ENCODE measurements at regions not wholly inside any gene's neighbourhood (a gene's known extent, or its start where the extent isn't known, plus 50 kb on each side); places are given as distances from the start of the nearest gene placed in this dataset.

DNA sequence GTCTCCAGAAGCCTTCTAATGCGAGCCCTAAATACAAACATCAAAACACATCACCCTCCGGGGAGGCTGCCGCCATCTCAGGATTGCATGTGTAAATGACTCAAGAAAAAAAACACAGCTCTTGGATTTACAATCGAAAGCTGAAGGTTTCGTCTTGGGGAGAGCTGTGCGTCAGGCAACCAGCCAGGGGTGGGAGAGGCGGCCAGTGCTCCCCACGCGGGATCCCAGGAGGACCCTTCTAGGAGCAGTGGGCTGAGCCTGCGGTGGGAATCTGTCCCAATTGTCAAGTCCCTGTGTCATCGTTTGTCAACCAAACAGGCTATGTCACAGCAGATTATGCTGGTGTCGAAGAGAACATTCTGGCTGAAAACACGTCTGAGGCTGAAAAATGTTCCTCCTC, 209.7 kb downstream of the ABCC12 start:
- H3K9me3 ChIP-seq, result no peaks in the 10 kb centered on the region
- H3K36me3 ChIP-seq, result no peaks in the 10 kb centered on the region
- WGBS, 2 donors, result 78 to 81% methylated on average over 6 to 12 of the region's 13 CpGs
- no peak for DNase-seq
- intact Hi-C loops (cut with DNase I), result no loop called here
- no peak overlapping the region for H3K27ac ChIP-seq
- no peak overlapping the region for H3K4me3 ChIP-seq
- TF ChIP-seq POLR2A (IDR thresholded peaks at IDR 0.05), result no peak
- TF ChIP-seq, protein P1, sequence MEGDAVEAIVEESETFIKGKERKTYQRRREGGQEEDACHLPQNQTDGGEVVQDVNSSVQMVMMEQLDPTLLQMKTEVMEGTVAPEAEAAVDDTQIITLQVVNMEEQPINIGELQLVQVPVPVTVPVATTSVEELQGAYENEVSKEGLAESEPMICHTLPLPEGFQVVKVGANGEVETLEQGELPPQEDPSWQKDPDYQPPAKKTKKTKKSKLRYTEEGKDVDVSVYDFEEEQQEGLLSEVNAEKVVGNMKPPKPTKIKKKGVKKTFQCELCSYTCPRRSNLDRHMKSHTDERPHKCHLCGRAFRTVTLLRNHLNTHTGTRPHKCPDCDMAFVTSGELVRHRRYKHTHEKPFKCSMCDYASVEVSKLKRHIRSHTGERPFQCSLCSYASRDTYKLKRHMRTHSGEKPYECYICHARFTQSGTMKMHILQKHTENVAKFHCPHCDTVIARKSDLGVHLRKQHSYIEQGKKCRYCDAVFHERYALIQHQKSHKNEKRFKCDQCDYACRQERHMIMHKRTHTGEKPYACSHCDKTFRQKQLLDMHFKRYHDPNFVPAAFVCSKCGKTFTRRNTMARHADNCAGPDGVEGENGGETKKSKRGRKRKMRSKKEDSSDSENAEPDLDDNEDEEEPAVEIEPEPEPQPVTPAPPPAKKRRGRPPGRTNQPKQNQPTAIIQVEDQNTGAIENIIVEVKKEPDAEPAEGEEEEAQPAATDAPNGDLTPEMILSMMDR (IDR thresholded peaks at IDR 0.05), result no peak
- H3K4me1 ChIP-seq, result no peaks in the 10 kb centered on the region
- H3K27me3 ChIP-seq, result no peaks in the 10 kb centered on the region

DNA sequence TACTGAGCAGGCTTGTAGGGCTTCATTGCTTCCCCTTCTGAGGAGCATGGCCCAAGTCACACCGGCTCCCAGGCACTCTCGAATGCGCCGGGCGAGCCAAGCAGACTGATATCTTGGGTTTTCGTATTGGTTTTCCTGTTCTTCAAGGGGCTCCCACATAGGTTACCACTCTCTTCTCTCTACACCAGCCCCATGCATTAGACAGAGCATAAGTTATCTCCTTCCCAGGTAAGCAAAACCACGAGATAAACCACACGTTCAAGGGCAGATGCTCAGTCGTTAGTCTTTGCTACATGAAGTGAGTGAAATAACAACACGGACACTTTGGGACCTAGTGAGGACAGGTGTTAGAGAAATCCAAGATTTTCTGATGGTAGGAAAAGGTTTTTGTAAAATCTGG, 211.2 kb downstream of the ABCC12 start:
- intact Hi-C loops (cut with DNase I), result no loop called here
- TF ChIP-seq POLR2A (IDR thresholded peaks at IDR 0.05), result no peak
- TF ChIP-seq, protein P1 (IDR thresholded peaks at IDR 0.05), result no peak
- no peaks in the 10 kb centered on the region for H3K4me1 ChIP-seq
- no peaks in the 10 kb centered on the region for H3K27me3 ChIP-seq
- H3K4me3 ChIP-seq, result no peak overlapping the region
- H3K9me3 ChIP-seq, result no peaks in the 10 kb centered on the region
- no peaks in the 10 kb centered on the region for H3K36me3 ChIP-seq
- 75 to 78% methylated on average over 9 to 10 of the region's 10 CpGs for WGBS, 2 donors
- H3K27ac ChIP-seq, result no peak overlapping the region
- DNase-seq, result no peak

DNA sequence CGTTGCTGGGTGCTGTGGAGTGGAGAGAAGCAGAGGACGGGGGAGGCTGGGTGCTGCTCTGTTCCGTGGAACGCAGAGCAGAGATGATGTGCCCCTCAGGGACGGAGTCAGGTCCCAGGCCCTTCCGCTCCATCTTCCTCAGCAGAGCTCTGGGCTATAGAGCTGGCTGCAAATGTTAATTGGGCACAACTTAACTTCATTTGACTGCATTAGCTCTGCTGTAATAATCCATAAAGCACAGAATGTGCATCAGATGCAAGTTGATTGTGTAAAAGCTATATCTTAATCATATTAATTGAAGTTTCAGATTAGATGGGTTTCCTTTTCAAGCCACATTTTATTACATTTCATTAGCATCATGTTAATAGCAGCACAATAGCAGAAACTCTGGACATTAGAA, 212.6 kb downstream of the ABCC12 start:
- Histone ChIP-seq H3K4me1 (no peaks in the 10 kb centered on the region), H3K36me3 (no peaks in the 10 kb centered on the region), H3K4me3 (no peak overlapping the region), H3K27me3 (no peaks in the 10 kb centered on the region), H3K27ac (no peak overlapping the region), H3K9me3 (no peaks in the 10 kb centered on the region)
- no peak for DNase-seq
- WGBS, 2 donors, result 69 to 74% methylated on average over 3 to 6 of the region's 6 CpGs
- TF ChIP-seq, protein P1 (IDR thresholded peaks at IDR 0.05), result no peak
- TF ChIP-seq POLR2A (IDR thresholded peaks at IDR 0.05), result no peak
- intact Hi-C loops (cut with DNase I), result no loop called here

DNA sequence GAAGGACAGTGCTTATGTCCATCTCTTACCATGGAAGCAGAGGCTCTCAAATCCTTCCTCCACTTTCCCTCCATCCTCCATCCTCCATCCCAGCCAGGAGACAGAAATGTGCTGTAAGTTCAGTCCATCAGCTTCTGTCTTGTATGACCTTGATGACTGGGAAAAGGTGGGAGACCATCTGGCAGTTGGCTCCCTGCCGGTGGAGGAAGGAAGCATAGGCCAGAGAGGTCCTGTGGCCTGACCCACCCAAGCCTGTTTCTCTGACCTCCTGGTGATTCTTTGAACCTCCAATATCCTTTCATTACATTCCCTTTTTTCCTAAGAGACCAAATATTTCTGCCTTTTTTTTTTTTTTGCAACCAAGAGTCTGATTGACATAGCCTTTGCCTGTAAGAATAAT, 215.3 kb downstream of the ABCC12 start:
- TF ChIP-seq, protein P1 (IDR thresholded peaks at IDR 0.05), result no peak
- no peak for TF ChIP-seq POLR2A (IDR thresholded peaks at IDR 0.05)
- Histone ChIP-seq H3K36me3 (no peaks in the 10 kb centered on the region), H3K9me3 (no peaks in the 10 kb centered on the region), H3K27me3 (no peaks in the 10 kb centered on the region), H3K4me3 (no peak overlapping the region), H3K27ac (no peak overlapping the region), H3K4me1 (no peaks in the 10 kb centered on the region)
- no peak for DNase-seq
- intact Hi-C loops (cut with DNase I), result no loop called here
- 40 to 78% methylated on average over 1 of the region's 1 CpG for WGBS, 2 donors

DNA sequence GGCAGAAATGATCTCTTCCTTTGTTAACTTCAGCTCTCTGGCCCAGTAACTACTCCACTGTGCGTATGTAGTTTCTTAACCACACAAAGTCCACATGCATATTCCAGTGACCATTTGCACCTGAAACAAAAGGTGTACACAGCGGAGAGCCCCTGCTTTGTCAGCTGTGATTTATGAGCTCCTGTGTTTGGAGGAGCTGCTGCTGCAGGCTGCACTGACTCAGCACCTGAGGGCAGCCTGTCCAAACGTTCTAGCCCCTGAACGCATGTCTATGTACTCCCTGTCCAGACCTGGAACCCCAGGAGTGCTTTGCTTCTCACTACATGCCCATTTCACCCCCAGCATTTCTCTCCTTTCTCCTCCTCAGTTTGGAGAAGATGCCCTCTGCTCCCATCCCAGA, 216.1 kb downstream of the ABCC12 start:
- H3K36me3 ChIP-seq, result no peaks in the 10 kb centered on the region
- TF ChIP-seq, protein P1 (IDR thresholded peaks at IDR 0.05), result no peak
- no peak for TF ChIP-seq POLR2A (IDR thresholded peaks at IDR 0.05)
- DNase-seq, result no peak
- intact Hi-C loops (cut with DNase I), result no loop called here
- 40 to 57% methylated on average over 4 of the region's 4 CpGs for WGBS, 2 donors
- no peaks in the 10 kb centered on the region for H3K27me3 ChIP-seq
- no peaks in the 10 kb centered on the region for H3K4me1 ChIP-seq
- H3K9me3 ChIP-seq, result no peaks in the 10 kb centered on the region
- H3K4me3 ChIP-seq, result no peak overlapping the region
- no peak overlapping the region for H3K27ac ChIP-seq
